AG04450 (cell line): ENCODE measurements at regions not wholly inside any gene's neighbourhood (a gene's known extent, or its start where the extent isn't known, plus 50 kb on each side); places are given as distances from the start of the nearest gene placed in this dataset.

ENCODE experiments used
- CTCF ChIA-PET: fragments of 300-600, 350-600 bp; formaldehyde crosslinking; extraction: SDS; loops from one replicate; lab custom pipeline; 2022; ENCODE audit warnings: antibody characterized with exemption, inconsistent platforms; lab: Charles Lee
- POLR2A ChIA-PET: fragments of 350-600 bp; formaldehyde crosslinking; extraction: SDS; loops from one replicate; lab custom pipeline; 2021; ENCODE audit warnings: antibody characterized with exemption, inconsistent platforms; lab: Yijun Ruan, JAX
- DNase-seq: peaks from one replicate; pipeline ENCODE4 v3.0.0-alpha.2; 2011; ENCODE audit warnings: low read depth, low spot score
- H3K27ac ChIP-seq: one replicate; pipeline ENCODE4 v1.5.1; 2012; ENCODE audit warnings: low read depth, low read length, control low read depth
- H3K27me3 ChIP-seq: one replicate; pipeline ENCODE4 v1.6.0; 2012; ENCODE audit warnings: low read length; ENCODE audit not compliant: control insufficient read depth, insufficient read depth
- H3K4me3 ChIP-seq: 2 replicates; pipeline ENCODE4 v1.5.1; 2011; ENCODE audit warnings: mild to moderate bottlenecking, low read depth, low read length, control low read depth
- H3K9me3 ChIP-seq: 2 replicates; pipeline ENCODE4 v1.5.1; 2012; ENCODE audit warnings: low read length; ENCODE audit not compliant: control insufficient read depth, insufficient read depth
- TF ChIP-seq, protein P1 (sequence below): IDR thresholded peaks from 2 replicates; pipeline ENCODE4 v1.5.1; 2011; ENCODE audit warnings: low read depth, low read length, control low read depth, inconsistent platforms

DNA sequence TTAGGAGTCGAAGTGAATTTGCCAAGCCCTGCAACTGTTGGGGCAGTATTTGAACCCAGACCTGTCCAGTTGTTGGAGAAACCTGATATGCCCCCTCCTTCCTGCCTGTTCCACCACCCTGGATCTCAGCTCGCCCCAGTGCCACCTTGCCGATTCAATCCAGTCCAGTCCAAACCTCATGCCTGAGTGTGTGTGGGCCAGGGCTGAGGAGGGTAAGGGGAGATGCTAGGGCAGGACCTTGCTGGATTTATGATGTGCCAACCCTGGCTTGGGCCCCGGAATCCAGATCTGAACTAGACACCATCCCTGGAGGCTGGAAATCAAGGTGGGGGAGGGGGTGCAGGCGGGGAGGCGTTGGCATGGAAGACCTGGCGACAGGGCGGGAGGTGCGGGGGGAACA lies 98.9 kb upstream of the WNT4 start:
- H3K27ac ChIP-seq: no peak overlapping the region
- H3K9me3 ChIP-seq: no peaks in the 10 kb centered on the region; the same call in 1 of the 2 replicates
- POLR2A ChIA-PET: no interaction called here
- peaks cover 39% of the 10 kb centered on the region for H3K27me3 ChIP-seq
- TF ChIP-seq, protein P1, sequence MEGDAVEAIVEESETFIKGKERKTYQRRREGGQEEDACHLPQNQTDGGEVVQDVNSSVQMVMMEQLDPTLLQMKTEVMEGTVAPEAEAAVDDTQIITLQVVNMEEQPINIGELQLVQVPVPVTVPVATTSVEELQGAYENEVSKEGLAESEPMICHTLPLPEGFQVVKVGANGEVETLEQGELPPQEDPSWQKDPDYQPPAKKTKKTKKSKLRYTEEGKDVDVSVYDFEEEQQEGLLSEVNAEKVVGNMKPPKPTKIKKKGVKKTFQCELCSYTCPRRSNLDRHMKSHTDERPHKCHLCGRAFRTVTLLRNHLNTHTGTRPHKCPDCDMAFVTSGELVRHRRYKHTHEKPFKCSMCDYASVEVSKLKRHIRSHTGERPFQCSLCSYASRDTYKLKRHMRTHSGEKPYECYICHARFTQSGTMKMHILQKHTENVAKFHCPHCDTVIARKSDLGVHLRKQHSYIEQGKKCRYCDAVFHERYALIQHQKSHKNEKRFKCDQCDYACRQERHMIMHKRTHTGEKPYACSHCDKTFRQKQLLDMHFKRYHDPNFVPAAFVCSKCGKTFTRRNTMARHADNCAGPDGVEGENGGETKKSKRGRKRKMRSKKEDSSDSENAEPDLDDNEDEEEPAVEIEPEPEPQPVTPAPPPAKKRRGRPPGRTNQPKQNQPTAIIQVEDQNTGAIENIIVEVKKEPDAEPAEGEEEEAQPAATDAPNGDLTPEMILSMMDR: no peak
- H3K4me3 ChIP-seq: no peak overlapping the region
- DNase-seq: no peak
- CTCF ChIA-PET: no interaction called here

GRCh38 chr1:22245100-22245650 lies 102.3 kb upstream of the WNT4 start:
- Histone ChIP-seq H3K4me3 (no peak overlapping the region), H3K9me3 (no peaks in the 10 kb centered on the region; the same call in 1 of the 2 replicates), H3K27me3 (peaks cover 51% of the 10 kb centered on the region), H3K27ac (no peak overlapping the region)
- TF ChIP-seq, protein P1: no peak
- ChIA-PET POLR2A (no interaction called here), CTCF (no interaction called here)
- DNase-seq: no peak

DNA sequence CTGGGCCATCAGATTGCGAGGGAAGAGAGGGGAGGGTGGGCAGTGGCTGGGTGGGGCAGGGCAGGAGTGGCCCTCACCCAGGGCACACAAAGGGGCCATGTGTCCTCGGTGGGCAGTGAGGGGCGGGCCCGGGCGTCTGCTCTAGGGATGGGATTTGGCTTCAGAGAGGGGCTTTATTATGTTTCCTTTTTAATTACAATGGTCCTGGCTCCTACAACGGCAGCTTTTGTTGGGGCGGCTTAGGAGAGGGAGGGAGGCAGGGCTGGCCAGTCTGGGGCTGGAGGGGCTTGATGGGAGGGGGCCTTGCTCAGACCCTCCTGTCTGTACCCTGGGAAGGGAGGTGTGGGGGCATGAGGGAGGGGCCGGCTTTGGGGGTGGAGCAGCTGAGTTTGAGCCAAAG lies 102.8 kb upstream of the WNT4 start:
- Histone ChIP-seq H3K27me3 (peaks cover 50% of the 10 kb centered on the region), H3K4me3 (no peak overlapping the region), H3K27ac (no peak overlapping the region), H3K9me3 (no peaks in the 10 kb centered on the region; the same call in 1 of the 2 replicates)
- ChIA-PET CTCF (no interaction called here), POLR2A (no interaction called here)
- TF ChIP-seq, protein P1: no peak
- DNase-seq: no peak

GRCh38 chr1:22246755-22247480 lies 104.0 kb upstream of the WNT4 start:
- no peak overlapping the region for H3K4me3 ChIP-seq
- peaks cover 46% of the 10 kb centered on the region for H3K27me3 ChIP-seq
- no peak for DNase-seq
- POLR2A ChIA-PET: no interaction called here
- CTCF ChIA-PET: no interaction called here
- no peaks in the 10 kb centered on the region; the same call in 1 of the 2 replicates for H3K9me3 ChIP-seq
- TF ChIP-seq, protein P1: no peak
- no peak overlapping the region for H3K27ac ChIP-seq

DNA sequence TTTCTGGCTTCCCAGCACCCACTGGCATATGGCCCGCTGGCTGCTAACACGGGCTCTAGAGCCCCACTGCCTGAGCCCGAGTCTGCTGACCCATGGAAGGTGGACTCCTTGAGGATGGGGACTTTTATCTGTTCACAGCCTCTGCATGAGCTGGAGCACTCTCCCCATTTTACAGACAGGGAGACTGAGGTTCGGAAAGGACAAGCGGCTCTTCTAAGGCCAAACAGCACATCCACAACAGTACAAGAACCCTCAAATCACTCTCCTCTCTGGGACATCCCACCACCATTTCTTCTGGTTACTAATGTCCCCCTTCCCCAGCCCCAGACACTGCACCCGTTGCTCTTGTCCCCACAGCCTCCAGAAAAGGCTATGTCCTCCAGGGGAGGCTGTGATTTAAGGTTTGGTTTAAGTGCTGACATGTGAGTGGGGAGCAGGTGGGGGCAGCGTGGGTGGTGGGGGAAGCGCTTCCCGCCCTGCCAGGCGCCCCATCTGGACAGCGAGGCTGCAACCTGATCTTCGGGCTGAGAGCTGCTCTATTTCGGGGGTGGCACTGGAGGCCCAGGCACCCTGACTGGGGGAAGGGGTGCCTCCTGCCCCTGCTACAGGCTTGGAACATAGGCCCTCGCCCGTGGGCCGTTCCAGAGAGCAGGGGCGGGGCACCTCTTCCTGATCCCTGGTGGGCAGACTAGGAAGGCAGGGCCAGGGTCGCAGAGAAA lies 104.8 kb upstream of the WNT4 start:
- DNase-seq: no peak
- no peak overlapping the region for H3K27ac ChIP-seq
- ChIA-PET CTCF (no interaction called here), POLR2A (no interaction called here)
- TF ChIP-seq, protein P1: no peak
- no peak overlapping the region for H3K4me3 ChIP-seq
- peaks cover 48% of the 10 kb centered on the region for H3K27me3 ChIP-seq
- H3K9me3 ChIP-seq: no peaks in the 10 kb centered on the region; the same call in 1 of the 2 replicates
